ENCODE measurements at regions not wholly inside any gene's neighbourhood (a gene's known extent, or its start where the extent isn't known, plus 50 kb on each side); places are given as distances from the start of the nearest gene placed in this dataset.

DNA sequence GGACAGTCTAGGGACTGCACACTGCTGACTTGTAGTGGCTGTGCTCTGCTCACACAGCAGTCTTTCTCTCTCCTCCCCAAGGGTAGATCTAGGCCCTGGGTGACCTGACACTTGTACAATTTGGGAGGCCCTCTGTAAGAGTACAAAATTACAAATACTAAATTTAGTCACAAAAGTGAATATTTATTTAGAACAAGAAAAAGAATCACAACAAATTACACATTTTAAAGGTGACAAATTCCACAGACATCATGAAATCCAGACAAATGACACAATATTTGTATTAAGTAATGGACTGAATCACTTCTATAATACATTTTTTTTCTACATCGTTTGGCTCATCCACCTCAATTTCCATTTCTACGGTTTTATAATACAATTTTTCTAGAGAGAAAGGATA, 496.4 kb downstream of the TXNL1 start:
- peaks cover 0 to 4% of the 10 kb centered on the region in 2 donors for H3K36me3 Mint-ChIP-seq
- H3K9me3 Mint-ChIP-seq, result peaks cover 4 to 7% of the 10 kb centered on the region in 2 donors
- DNase-seq (ENCODE audit: low spot score in 2 of 2) (no peak), ATAC-seq (no peak)
- H3K27ac Mint-ChIP-seq, result no peak overlapping the region

DNA sequence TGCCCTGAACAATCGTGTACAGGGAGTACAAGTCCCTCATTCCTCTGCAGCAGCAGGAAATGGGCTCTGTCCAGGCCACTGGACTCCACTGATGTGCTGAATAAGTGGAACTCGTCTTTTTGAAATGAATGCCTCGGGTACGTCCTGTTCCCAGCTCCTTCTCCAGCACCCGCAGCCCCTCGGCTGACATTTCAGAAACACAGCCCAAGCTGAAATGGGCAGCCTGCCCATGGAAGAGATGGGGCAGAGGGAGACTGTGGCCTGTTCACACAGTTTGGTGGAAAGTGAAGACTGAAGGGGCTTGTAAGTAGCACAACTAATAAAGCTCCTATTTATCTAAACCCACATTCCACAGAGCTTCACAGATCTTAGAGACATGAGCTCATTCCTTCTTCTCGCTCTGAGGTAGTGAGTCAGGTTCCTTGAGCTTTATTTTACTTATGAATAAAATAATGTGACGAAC, 498.6 kb downstream of the TXNL1 start:
- Mint-ChIP-seq H3K9me3 (peaks cover 2 to 4% of the 10 kb centered on the region in 2 donors), H3K36me3 (no peaks in the 10 kb centered on the region), H3K27ac (no peak overlapping the region)
- no peak for ATAC-seq
- no peak for DNase-seq (ENCODE audit: low spot score in 2 of 2)

DNA sequence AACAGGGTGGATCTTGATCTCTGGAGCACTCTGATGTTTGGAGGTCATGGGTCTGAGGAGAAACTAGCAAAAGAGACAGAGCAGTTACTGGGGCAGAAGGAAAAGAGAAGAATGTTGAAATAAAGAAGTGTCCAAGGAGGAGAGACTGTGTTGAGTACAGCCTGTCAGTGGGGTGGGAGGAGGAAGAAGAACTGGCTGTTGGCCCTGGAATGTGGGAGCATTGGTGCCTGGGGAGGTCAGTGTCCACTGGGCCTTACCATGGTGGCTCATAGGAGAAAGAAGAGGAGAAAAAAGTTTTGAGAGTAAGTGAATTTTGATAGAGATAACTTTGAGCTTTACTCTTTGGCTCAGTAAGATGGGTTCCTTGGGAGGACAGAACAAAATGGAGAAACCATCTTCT, 499.0 kb downstream of the TXNL1 start:
- Mint-ChIP-seq H3K9me3 (peaks cover 2 to 4% of the 10 kb centered on the region in 2 donors), H3K27ac (no peak overlapping the region), H3K36me3 (no peaks in the 10 kb centered on the region)
- DNase-seq (ENCODE audit: low spot score in 2 of 2) (no peak), ATAC-seq (no peak)

DNA sequence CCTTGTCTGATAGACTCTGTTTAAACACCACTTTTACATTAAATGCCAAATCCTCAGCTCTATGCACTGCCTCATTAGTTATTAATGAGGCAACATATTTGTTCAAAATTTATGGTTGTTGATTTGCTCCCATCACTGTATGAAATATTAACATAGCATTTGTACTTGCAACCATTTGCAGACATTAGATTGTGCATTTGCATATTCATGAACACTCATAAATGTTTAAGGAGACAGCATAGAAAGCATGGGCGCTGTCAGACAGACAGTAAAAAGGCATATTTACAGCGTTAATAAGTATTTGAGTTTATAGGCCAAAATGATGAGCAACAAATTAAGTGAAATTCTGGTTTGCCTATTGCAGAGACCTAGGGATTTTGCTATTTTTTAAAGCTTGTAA, 502.3 kb downstream of the TXNL1 start:
- H3K27ac Mint-ChIP-seq, result no peak overlapping the region
- no peaks in the 10 kb centered on the region for H3K9me3 Mint-ChIP-seq
- no peak for ATAC-seq
- H3K36me3 Mint-ChIP-seq, result no peaks in the 10 kb centered on the region
- no peak for DNase-seq (ENCODE audit: low spot score in 2 of 2)

DNA sequence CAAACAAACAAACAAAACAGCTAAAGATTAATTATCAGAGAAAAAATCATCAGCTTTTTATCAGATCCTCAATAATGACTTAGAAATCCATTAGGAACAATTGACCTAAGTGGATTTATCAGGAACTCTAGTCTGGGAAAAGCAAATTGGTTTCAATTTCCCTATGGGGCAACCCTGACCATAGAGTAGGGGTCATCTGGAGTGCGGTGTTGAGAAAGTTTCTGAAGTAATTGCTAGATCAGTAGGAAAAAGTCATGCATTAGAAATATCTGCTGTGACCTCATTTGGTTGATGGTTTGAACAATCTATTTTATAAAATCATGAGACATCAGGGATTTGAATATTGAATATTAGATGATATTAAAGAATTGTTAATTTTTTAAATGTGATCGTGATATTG, 507.9 kb downstream of the TXNL1 start:
- no peak for ATAC-seq
- DNase-seq (ENCODE audit: low spot score in 2 of 2), result no peak
- Mint-ChIP-seq H3K27ac (no peak overlapping the region), H3K36me3 (no peaks in the 10 kb centered on the region), H3K9me3 (no peaks in the 10 kb centered on the region)

DNA sequence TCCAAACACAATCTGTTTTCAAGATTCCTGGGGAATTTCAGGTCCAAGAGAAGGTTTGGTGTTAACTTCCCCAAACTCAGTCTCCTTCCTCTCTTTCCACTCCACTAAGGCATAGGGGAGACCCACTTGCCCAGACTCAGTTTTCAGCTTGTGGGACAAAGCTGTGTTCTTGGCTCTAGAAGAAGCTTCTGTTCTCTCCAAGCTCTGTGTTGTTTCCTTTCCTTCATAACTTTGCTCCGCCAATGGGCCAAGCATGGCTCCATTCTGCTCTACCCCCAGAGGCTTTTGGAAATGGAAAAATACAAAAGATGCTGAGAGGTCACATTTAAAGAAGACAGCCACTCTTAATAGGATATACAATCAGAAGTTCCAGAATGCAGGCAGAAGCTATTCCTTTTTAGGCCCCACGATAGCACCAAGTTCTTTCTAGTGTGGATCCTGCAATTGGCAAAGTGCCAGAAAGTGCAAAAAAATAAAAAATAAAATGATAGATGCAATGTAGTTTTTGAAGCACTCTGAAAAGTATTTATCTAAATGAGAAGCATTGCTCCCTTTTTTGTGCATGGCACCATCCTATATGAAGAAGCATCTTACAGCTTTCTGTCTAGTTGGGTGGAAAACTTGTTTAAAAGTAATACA, 510.1 kb downstream of the TXNL1 start:
- Mint-ChIP-seq H3K9me3 (no peaks in the 10 kb centered on the region), H3K36me3 (no peaks in the 10 kb centered on the region), H3K27ac (no peak overlapping the region)
- DNase-seq (ENCODE audit: low spot score in 2 of 2) (no peak), ATAC-seq (no peak)

DNA sequence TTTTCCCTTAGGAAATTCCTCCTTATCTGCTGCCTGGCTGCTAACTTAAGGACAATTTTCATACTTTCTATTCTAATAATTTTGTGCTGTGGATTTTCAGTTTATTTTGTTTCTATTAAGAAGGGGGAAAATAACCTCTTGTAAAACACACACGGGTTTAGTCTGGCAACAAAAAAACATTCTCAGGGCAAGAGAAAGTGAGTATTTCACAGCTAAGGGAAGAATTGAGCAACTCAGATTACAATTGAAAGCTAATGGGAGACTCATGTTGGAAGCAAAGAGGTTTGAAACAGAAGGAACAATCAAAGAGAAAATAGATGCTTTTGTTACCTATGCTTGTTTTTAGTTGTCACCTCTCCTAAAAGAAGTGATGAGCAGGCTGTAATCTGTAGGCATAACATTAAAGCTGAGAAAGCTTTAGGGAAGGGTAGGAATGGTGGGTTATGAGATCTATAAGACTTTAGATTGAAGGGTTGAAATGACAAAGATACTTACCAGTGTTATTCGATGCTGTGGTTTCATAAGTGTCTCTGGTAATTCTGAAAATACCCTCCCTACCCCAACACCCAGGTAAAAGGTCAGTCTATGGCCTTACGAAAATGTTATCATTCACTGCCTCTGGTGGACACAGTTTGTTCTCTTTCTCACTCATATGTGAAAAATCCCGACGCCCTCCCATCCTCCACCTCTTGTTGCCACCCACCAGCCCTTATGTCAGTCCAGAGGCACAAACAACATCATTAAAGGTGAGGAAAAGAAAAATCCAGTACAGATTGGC, 510.9 kb downstream of the TXNL1 start:
- Mint-ChIP-seq H3K36me3 (no peaks in the 10 kb centered on the region), H3K9me3 (no peaks in the 10 kb centered on the region), H3K27ac (no peak overlapping the region)
- DNase-seq (ENCODE audit: low spot score in 2 of 2) (no peak), ATAC-seq (no peak)

DNA sequence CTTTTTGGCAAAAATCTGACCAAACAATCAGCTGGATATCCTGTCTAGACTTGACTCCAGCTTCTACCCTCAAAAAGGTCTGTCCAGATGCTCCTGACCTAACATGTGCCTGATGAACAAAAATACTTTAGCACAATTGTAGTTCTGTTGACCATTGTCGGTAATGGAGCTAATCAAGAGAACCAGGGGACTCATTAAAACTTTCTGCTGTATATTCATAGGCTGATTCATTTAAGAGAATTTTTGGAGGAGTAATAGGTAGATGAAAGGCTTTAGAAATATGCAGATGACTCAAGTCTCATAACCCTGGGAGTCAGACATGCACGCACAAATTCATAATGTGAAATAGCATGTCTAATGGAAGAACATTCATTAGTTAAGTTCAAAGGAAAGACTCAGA, 514.2 kb downstream of the TXNL1 start:
- DNase-seq (ENCODE audit: low spot score in 2 of 2) (no peak), ATAC-seq (peak in 1 of 2 donors; percentile 38)
- H3K36me3 Mint-ChIP-seq, result no peaks in the 10 kb centered on the region
- no peak overlapping the region for H3K27ac Mint-ChIP-seq
- H3K9me3 Mint-ChIP-seq, result peaks cover 3 to 5% of the 10 kb centered on the region in 2 donors

DNA sequence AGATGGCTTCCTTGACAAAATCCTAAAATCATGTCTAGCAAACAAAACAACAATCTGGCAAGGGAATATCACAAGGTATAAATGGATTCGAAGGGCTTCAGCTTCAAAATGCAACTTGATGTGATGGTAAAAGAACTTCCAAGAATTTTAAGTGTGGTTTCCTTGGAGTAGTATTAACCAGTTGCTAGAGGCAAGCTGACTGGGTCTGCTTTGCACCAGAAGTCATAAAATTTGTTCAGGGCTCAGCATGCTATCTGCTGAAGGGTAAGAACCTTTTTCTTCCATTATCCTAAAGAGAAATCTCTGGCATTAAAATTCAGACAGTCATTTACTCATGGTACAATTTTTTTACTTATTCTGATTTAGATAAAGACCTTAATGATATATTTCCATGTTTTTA, 516.7 kb downstream of the TXNL1 start:
- Mint-ChIP-seq H3K27ac (no peak overlapping the region), H3K9me3 (peaks cover 3 to 10% of the 10 kb centered on the region in 2 donors), H3K36me3 (no peaks in the 10 kb centered on the region)
- DNase-seq (ENCODE audit: low spot score in 2 of 2), result no peak
- no peak for ATAC-seq

DNA sequence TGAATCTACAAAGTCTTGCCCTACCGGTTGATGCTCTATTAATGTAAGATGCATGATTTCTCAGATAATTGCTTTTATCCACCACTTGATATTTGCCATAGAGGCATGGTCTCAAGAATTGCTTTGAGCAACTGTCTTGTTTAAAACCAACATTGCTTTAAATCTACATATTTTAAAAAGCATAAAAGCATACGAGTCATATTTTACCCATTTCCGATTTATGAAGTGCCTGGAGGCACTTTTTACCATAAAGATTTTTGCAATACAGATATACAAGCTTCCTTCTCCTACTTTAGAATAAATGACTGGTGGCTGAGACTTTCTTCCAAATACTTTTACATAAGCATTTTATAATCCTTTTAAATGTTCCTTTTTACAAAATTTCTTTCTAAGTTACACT, 517.6 kb downstream of the TXNL1 start:
- ATAC-seq (no peak), DNase-seq (ENCODE audit: low spot score in 2 of 2) (no peak)
- Mint-ChIP-seq H3K9me3 (peaks cover 3 to 10% of the 10 kb centered on the region in 2 donors), H3K27ac (no peak overlapping the region), H3K36me3 (no peaks in the 10 kb centered on the region)

DNA sequence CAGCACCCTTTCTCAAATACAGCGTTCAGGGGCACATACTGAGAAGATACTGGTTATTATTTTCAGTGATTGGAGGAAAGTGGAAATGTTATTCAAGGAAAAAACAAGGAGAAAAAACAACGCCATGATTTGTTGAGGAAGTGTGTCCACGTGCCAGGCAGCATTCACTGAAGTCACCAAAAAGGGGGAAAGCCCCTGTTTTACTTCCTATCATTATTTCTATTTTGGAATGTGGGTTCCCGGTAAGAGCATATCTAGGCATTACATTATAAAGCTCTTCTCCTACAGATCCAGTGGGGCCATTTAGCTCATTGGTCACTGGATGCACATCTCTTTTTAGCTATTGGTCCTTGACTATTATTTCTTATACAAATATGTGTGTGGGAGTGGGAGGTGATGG, 518.7 kb downstream of the TXNL1 start:
- DNase-seq (ENCODE audit: low spot score in 2 of 2) (no peak), ATAC-seq (no peak)
- Mint-ChIP-seq H3K36me3 (peaks cover 0 to 4% of the 10 kb centered on the region in 2 donors), H3K27ac (no peak overlapping the region), H3K9me3 (peaks cover 3 to 10% of the 10 kb centered on the region in 2 donors)

DNA sequence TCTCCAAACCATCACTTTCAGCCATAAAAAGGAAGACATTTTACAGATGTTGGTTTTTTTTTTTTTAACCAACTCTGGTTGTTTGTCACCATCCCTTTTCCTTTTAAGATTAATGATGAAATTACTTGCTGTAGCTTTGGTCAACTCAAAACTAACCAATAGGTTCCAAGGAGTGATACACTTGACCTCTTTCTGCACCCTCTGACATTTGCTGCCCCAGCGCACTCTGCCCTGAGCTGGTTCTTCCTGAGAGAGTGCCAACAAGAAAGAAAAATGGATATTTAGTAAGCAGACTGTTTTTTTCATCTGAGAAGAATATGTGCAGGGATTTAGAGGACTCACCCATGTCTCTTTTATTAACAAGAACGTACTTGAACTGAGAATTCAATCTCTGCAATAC, 520.0 kb downstream of the TXNL1 start:
- Mint-ChIP-seq H3K27ac (no peak overlapping the region), H3K9me3 (peaks cover 3 to 10% of the 10 kb centered on the region in 2 donors), H3K36me3 (peaks cover 0 to 4% of the 10 kb centered on the region in 2 donors)
- DNase-seq (ENCODE audit: low spot score in 2 of 2) (no peak), ATAC-seq (no peak)

DNA sequence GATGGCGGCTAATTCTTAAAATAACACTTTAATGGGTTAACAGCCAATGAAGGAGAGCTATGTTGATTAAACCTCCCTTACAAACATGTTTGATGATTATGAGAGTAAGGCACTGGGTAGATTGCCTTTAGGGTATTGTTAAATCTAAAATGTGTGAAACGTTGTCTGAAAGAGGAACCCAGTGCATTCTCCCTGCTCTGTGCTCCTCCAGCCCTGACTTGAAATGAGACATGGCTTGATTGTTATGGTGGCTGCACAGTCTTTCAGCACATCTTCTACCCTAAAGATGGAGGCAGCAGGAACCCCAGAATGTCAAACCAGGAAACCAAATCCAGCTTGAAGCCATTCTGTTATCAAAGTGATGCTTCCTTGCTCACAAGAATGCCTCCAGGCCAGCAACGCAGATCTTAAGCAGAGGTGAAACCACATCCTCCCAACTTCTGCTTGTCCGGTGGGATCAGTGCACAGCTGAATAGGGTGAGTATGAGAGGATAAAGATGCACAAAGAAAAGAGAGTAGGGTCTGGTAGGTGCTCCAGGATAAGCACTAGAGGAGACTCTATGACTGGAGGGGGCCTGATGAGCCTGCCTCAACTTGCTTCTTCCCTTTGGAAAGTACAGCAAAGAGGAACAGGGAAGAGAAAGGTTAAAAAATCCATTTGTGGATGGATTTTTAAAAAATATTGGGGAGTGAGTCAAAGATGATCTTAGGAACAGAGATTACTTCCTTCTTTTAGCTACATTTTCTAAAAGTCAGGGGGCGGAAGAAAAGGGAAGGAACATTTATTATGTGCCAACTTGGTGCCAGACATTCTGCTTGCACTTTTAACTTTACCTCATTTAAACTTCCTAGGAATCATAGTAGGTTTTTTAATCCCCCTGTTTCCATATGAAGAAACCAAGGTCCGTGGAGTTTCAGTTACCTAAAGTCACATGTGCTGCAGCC, 523.0 kb downstream of the TXNL1 start:
- DNase-seq (ENCODE audit: low spot score in 2 of 2), result no peak
- Mint-ChIP-seq H3K36me3 (peaks cover 0 to 8% of the 10 kb centered on the region in 2 donors), H3K27ac (no peak overlapping the region), H3K9me3 (peaks cover 3 to 5% of the 10 kb centered on the region in 2 donors)
- no peak for ATAC-seq

DNA sequence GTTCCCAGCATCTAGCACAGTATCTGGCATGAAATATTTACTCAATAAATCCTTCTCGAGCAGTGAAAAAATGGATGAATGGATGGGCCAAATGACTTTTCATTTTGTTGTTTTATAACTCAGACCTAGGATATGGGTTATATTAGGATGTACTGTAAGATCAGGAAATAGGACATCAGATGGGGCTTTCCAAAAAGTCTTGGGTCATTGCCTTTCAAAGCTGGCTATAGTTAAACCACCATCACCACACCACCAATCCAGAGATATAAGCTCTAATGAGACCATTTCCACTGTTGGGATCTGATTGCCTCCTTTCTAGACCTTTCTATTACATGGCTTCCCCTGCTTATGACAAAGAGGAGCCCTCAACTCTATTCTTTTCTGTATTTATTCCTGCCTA, 525.0 kb upstream of the TCF4 start:
- Mint-ChIP-seq H3K36me3 (peaks cover 0 to 10% of the 10 kb centered on the region in 2 donors), H3K27ac (no peak overlapping the region), H3K9me3 (peaks cover 8 to 12% of the 10 kb centered on the region in 2 donors)
- no peak for ATAC-seq
- no peak for DNase-seq (ENCODE audit: low spot score in 2 of 2)

DNA sequence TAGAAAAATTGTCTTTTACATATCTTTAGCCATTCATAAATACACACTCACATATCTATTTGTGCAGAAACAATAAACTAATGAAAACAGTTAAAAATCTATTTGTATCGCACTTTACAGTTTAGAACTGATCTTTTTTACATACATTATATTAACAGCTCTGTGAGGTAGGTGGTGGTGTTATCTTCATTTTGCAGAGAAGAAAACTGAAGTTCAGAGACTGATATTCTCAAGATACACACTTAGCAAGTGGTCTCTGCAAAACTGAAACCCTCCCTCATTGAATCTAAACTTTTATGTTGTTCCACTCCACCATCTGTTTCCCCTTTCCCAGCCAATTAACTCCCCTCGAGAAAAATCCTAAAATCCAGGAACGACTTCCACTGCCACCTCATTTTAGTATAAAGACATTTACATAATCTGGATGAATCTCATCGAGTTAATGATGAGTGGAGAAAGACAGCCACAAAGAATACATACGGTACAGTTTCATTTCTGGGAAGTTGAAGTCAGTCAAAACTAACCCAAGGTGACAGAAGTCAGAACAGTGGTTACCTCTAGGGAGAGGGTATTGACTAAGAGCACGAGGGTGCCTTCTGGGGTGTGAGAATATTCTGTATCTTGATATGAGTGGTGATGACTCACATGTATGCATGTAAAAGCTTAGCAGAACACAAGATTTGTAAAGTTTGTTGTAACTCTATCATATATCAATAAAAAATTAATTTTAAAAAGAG, 524.2 kb upstream of the TCF4 start:
- Mint-ChIP-seq H3K27ac (peak overlapping the region in 1 of 2 donors; percentile 11), H3K36me3 (peaks cover 0 to 10% of the 10 kb centered on the region in 2 donors), H3K9me3 (peaks cover 8 to 11% of the 10 kb centered on the region in 2 donors)
- ATAC-seq (peak; percentile 93 to 99), DNase-seq (ENCODE audit: low spot score in 2 of 2) (peak in 1 of 2 donors; percentile 7)

DNA sequence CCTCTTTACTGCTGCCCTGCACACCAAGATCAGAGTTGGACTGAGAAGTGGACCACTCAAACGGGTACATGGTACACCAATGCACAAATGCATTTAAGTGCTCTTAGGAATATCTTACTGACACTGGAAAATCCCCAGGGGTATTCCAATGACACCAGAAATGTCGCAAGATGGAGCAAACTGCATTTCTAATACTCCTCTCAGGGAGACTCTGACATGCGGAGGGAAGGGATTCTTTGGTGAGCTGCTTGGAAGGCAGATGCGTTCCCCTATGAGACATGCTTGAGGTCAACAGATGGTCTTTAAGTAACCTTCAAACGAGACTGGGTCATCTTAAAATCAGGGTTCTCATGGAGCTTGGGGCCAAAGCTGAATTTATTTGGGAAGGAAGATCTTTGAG, 521.8 kb upstream of the TCF4 start:
- DNase-seq (ENCODE audit: low spot score in 2 of 2) (no peak), ATAC-seq (no peak)
- no peak overlapping the region for H3K27ac Mint-ChIP-seq
- peaks cover 0 to 6% of the 10 kb centered on the region in 2 donors for H3K36me3 Mint-ChIP-seq
- peaks cover 18% of the 10 kb centered on the region in 2 donors for H3K9me3 Mint-ChIP-seq
